ENCODE measurements at regions not wholly inside any gene's neighbourhood (a gene's known extent, or its start where the extent isn't known, plus 50 kb on each side); places are given as distances from the start of the nearest gene placed in this dataset.
A peak's percentile ranks its signal among the peaks of the same experiment; 100 is the strongest.

DNA sequence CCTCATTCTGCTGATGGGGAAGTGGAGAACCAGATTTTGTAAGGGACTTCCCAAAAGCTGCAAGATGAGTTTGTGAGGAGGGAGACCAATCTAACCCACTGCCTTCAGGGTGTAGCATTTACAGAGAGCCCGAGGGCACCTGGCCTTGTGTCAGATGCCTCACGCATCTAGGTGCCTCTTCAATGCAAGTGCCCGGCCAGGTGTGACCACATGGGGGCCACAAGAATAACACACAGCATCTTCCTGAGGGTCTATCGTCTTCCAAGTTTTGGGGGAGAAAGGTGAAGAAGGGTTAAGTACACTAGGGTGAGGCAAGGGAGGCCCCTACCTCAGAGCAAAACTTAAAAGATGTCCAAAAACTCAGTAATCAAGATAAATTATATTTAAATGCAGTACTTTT is 401.7 kb upstream of the CDH5 start (continued):
- TF ChIP-seq CHD7 (IDR thresholded peaks at IDR 0.05; ENCODE audit: insufficient replicate concordance, low read length) (no peak), HDAC2 (IDR thresholded peaks at IDR 0.05; ENCODE audit: borderline replicate concordance in 1 of 2, low read depth in 2 of 2, low read length in 2 of 2) (no peak), POU5F1 (IDR thresholded peaks at IDR 0.05; ENCODE audit: low read depth, low read length) (no peak), TCF12 (IDR thresholded peaks at IDR 0.05; ENCODE audit: low read depth, low read length) (no peak), RAD21 (IDR thresholded peaks at IDR 0.05 in 1 of 2, conservative IDR thresholded peaks at IDR 0.05 in 1 of 2; ENCODE audit: low read depth in 2 of 2, low read length in 2 of 2) (peak; percentile 13 to 45; a peak in 3 of 4 replicates), BACH1 (IDR thresholded peaks at IDR 0.05; ENCODE audit: low read length) (no peak), ZNF274 (IDR thresholded peaks at IDR 0.05; ENCODE audit: borderline replicate concordance, extremely low read depth, low read length) (no peak), EGR1 (IDR thresholded peaks at IDR 0.05; ENCODE audit: borderline replicate concordance, low read depth, low read length) (no peak)
- TF ChIP-seq, protein P1, sequence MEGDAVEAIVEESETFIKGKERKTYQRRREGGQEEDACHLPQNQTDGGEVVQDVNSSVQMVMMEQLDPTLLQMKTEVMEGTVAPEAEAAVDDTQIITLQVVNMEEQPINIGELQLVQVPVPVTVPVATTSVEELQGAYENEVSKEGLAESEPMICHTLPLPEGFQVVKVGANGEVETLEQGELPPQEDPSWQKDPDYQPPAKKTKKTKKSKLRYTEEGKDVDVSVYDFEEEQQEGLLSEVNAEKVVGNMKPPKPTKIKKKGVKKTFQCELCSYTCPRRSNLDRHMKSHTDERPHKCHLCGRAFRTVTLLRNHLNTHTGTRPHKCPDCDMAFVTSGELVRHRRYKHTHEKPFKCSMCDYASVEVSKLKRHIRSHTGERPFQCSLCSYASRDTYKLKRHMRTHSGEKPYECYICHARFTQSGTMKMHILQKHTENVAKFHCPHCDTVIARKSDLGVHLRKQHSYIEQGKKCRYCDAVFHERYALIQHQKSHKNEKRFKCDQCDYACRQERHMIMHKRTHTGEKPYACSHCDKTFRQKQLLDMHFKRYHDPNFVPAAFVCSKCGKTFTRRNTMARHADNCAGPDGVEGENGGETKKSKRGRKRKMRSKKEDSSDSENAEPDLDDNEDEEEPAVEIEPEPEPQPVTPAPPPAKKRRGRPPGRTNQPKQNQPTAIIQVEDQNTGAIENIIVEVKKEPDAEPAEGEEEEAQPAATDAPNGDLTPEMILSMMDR (IDR thresholded peaks at IDR 0.05; ENCODE audit: control extremely low read depth in 1 of 3, insufficient read depth in 1 of 3, low read depth in 1 of 3, low read length in 3 of 3) = peak; percentile 19 to 51 (median 26); a peak in 3 of 4 replicates

All from H1 (cell line).